ENCODE measurements at regions not wholly inside any gene's neighbourhood (a gene's known extent, or its start where the extent isn't known, plus 50 kb on each side); places are given as distances from the start of the nearest gene placed in this dataset.

DNA sequence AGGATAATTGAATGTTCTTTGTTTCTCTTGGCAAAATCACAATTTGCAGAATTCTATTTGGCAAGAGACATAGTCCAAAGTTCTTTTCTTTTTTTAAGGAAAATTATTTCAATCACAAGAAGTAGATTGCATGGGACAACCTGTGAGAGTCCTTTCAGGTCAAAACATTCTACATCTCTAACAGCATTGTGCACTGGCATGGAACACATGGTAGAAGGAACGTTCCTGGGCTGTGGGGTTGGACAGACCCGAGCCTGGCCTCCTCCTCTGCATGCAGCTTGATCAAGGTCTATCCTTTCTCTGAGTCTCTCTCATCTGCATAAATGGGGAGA, 88.6 kb upstream of the CPSF6 start:
- Histone ChIP-seq H3K27me3 (ENCODE audit: control insufficient read depth, insufficient read depth, low read length) (0 out of 2 replicates have a peak, but pooled peaks cover 1% of the 10 kb centered on the region), H3K36me3 (ENCODE audit: control insufficient read depth, insufficient read depth, low read length) (no peaks in the 10 kb centered on the region), H3K4me3 (ENCODE audit: low read depth, low read length) (no peak overlapping the region)
- ChIA-PET CTCF (interaction anchor here (0.7 kb wide), 1 partner anchor 71 kb away, joined by 5 read pairs; no protein-coding TSS in a partner anchor), POLR2A (no interaction called here)
- DNase-seq (ENCODE audit: low read depth): no peak
- no peak for TF ChIP-seq CTCF (IDR thresholded peaks at IDR 0.05; ENCODE audit: insufficient read depth, low read depth, low read length)

- Histone ChIP-seq H3K27me3 (ENCODE audit: control insufficient read depth, insufficient read depth, low read length) (0 out of 2 replicates have a peak, but pooled peaks cover 1% of the 10 kb centered on the region), H3K36me3 (ENCODE audit: control insufficient read depth, insufficient read depth, low read length) (no peaks in the 10 kb centered on the region), H3K4me3 (ENCODE audit: low read depth, low read length) (no peak overlapping the region)
- TF ChIP-seq CTCF (IDR thresholded peaks at IDR 0.05; ENCODE audit: insufficient read depth, low read depth, low read length): no peak
- POLR2A ChIA-PET: no interaction called here
- CTCF ChIA-PET: interaction anchor here (0.7 to 1.3 kb wide), 2 partner anchors 10 to 71 kb away, joined by 3 to 5 read pairs; no protein-coding TSS in a partner anchor
- DNase-seq (ENCODE audit: low read depth): no peak
These were observed 88.1 kb upstream of the CPSF6 start for GRCh38 chr12:69151254-69151764.

DNA sequence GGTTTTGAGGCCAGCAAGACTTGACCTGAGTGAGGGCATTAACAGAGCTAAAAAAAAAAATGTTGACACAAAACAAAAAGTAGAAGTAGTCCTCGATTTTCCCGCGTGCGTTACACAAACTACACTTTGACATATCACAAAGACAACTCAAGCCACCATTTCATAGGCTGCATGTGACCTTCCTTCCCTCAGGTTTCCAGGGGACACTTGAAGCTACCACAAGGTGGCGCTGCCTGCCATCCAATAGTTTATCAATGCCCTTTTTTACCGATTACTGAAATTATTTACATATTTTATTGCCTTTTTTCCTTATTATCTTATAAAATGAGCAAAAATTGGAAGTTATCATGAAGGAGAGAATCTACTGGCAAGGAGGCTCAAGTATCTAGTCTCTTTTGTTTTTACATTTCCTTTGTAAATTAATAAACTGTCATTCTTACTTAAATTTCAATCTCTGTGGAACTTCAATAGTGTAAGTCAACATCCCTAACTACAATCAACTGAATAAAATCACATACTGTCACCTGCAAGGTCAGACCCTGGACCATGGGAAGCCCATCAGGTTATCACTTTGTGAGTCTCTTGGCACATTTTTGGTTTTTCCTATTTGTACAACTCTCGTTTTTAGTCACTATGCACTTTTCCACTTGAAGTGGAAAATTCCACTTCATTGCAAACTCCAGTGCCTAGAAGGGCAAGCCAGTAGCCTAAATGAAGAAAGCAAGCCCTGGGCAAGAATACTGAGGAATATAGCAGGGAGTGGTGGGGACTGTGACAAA, 84.6 kb upstream of the CPSF6 start:
- CTCF ChIA-PET: interaction anchor here (0.6 to 5.0 kb wide), 21 partner anchors 8 to 281 kb away, joined by 3 to 50 read pairs (median 4); no protein-coding TSS in a partner anchor

DNA sequence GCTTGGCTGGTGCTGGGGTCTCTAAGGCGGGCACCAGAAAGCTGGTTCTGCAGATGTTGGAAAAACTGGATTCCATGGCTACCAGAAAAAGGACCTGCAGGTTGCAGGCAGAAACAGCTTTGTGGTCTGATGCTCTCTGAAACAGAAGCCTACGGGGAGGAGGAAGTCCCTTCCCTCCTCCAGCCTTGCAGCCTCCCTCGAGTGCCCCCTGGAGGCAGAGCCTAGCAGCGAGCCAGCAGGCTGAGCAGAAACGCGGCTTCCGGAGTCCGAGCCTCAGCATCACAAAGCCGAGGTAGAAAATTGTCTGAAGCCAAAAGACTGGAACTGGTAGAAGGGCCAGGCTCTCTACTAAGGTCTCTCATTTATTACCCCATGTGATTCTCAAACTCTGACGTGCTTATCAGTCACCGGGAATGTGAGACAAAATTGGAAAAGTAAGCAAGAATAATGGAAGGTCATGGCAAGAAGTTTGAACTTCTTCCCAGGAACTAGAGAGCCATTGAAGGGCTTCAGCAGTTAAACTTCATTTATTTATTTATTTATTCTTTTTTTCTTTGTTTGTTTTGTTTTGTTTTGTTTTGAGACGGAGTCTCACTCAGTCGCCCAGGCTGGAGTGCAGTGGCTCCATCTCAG, 82.2 kb upstream of the CPSF6 start:
- H3K27me3 ChIP-seq (ENCODE audit: control insufficient read depth, insufficient read depth, low read length): no peaks in the 10 kb centered on the region; the same call in 1 of the 2 replicates
- no peak overlapping the region for H3K4me3 ChIP-seq (ENCODE audit: low read depth, low read length)
- ChIA-PET POLR2A (no interaction called here), CTCF (interaction anchor here (0.6 to 5.0 kb wide), 27 partner anchors 9 to 1117 kb away, joined by 3 to 50 read pairs (median 4); no protein-coding TSS in a partner anchor)
- H3K36me3 ChIP-seq (ENCODE audit: control insufficient read depth, insufficient read depth, low read length): no peaks in the 10 kb centered on the region
- TF ChIP-seq CTCF (IDR thresholded peaks at IDR 0.05; ENCODE audit: insufficient read depth, low read depth, low read length): peak; percentile 99
- no peak for DNase-seq (ENCODE audit: low read depth)

More for the DNA sequence above, 84.6 kb upstream of the CPSF6 start:
- POLR2A ChIA-PET: no interaction called here
- DNase-seq (ENCODE audit: low read depth): no peak
- peak; percentile 92 for TF ChIP-seq CTCF (IDR thresholded peaks at IDR 0.05; ENCODE audit: insufficient read depth, low read depth, low read length)
- Histone ChIP-seq H3K4me3 (ENCODE audit: low read depth, low read length) (no peak overlapping the region), H3K36me3 (ENCODE audit: control insufficient read depth, insufficient read depth, low read length) (no peaks in the 10 kb centered on the region), H3K27me3 (ENCODE audit: control insufficient read depth, insufficient read depth, low read length) (0 out of 2 replicates have a peak, but pooled peaks cover 1% of the 10 kb centered on the region)

GRCh38 chr12:69161829-69162228, 77.5 kb upstream of the CPSF6 start:
- no peak for TF ChIP-seq CTCF (IDR thresholded peaks at IDR 0.05; ENCODE audit: insufficient read depth, low read depth, low read length)
- H3K36me3 ChIP-seq (ENCODE audit: control insufficient read depth, insufficient read depth, low read length): no peaks in the 10 kb centered on the region
- CTCF ChIA-PET: interaction anchor here (0.8 to 1.3 kb wide), 5 partner anchors 10 to 90 kb away, joined by 3 to 6 read pairs (median 3); no protein-coding TSS in a partner anchor
- DNase-seq (ENCODE audit: low read depth): no peak
- no peaks in the 10 kb centered on the region; the same call in 1 of the 2 replicates for H3K27me3 ChIP-seq (ENCODE audit: control insufficient read depth, insufficient read depth, low read length)
- POLR2A ChIA-PET: no interaction called here
- no peak overlapping the region for H3K4me3 ChIP-seq (ENCODE audit: low read depth, low read length)
